Mammary epithelial cell (primary cell): ENCODE measurements at regions not wholly inside any gene's neighbourhood (a gene's known extent, or its start where the extent isn't known, plus 50 kb on each side); places are given as distances from the start of the nearest gene placed in this dataset.

Experiments used
- CTCF ChIP-seq, 2 donors: IDR thresholded peaks in 1 of 2; conservative IDR thresholded peaks in 1 of 2; 2 replicates each; pipeline ENCODE4 v1.5.1; 2011 to 2012; ENCODE audit warnings: inconsistent platforms in 2 of 2, low read length in 2 of 2, mild to moderate bottlenecking in 2 of 2, control low read depth in 1 of 2, low read depth in 1 of 2; ENCODE audit not compliant: insufficient read depth in 1 of 2; ENCODE audit errors: extremely low read depth in 1 of 2
- EZH2 ChIP-seq: IDR thresholded peaks from 2 replicates; pipeline ENCODE4 v1.6.1; 2012; ENCODE audit warnings: low read length, inconsistent platforms, borderline replicate concordance

- TF ChIP-seq CTCF (conservative IDR thresholded peaks at IDR 0.05 in 1 of 2, IDR thresholded peaks at IDR 0.05 in 1 of 2; ENCODE audit: extremely low read depth in 1 of 2, insufficient read depth in 1 of 2, low read depth in 1 of 2, low read length in 2 of 2), result no peak
- no peak for TF ChIP-seq EZH2
Observed at GRCh38 chr3:173266441-173266840, 125.4 kb upstream of the SPATA16 start.
